Activated T-cell treated with anti-CD3 and anti-CD28 coated beads for 24 hours (primary cell): ENCODE measurements at regions not wholly inside any gene's neighbourhood (a gene's known extent, or its start where the extent isn't known, plus 50 kb on each side); places are given as distances from the start of the nearest gene placed in this dataset.

Experiments
- DNase-seq: peaks from one replicate; pipeline ENCODE4 v3.0.0-alpha.2; 2020; ENCODE audit warnings: low read depth

GRCh38 chr6:105646391-105646867, 243.5 kb upstream of the PREP start:
- DNase-seq: peak; percentile 27

- DNase-seq: no peak
Measured at GRCh38 chr6:105645958-105646357, 243.1 kb upstream of the PREP start.

- DNase-seq: no peak
Measured at GRCh38 chr6:105645156-105645555, 242.3 kb upstream of the PREP start.

GRCh38 chr6:105644691-105645090, 241.8 kb upstream of the PREP start:
- DNase-seq: no peak

GRCh38 chr6:105644073-105644489, 241.2 kb upstream of the PREP start:
- no peak for DNase-seq

GRCh38 chr6:105642708-105643107, 239.8 kb upstream of the PREP start:
- DNase-seq: no peak

- no peak for DNase-seq
Measured at GRCh38 chr6:105641504-105641903, 238.6 kb upstream of the PREP start.

- DNase-seq: no peak
Measured at GRCh38 chr6:105639124-105639523, 236.2 kb upstream of the PREP start.

- DNase-seq: no peak
Measured at GRCh38 chr6:105633814-105634213, 230.9 kb upstream of the PREP start.

GRCh38 chr6:105628156-105628860, 225.4 kb upstream of the PREP start:
- no peak for DNase-seq

- DNase-seq: no peak
Measured at GRCh38 chr6:105626295-105627158, 223.6 kb upstream of the PREP start.

- no peak for DNase-seq
Measured at GRCh38 chr6:105624021-105624420, 221.1 kb upstream of the PREP start.

GRCh38 chr6:105622226-105622625, 219.3 kb upstream of the PREP start:
- DNase-seq: no peak

GRCh38 chr6:105621564-105622175, 218.8 kb upstream of the PREP start:
- no peak for DNase-seq

- no peak for DNase-seq
Measured at GRCh38 chr6:105620878-105621277, 218.0 kb upstream of the PREP start.

- DNase-seq: no peak
Measured at GRCh38 chr6:105619971-105620741, 217.3 kb upstream of the PREP start.

- no peak for DNase-seq
Measured at GRCh38 chr6:105618247-105618646, 215.4 kb upstream of the PREP start.

- DNase-seq: no peak
Measured at GRCh38 chr6:105616521-105616920, 213.6 kb upstream of the PREP start.

GRCh38 chr6:105611606-105612005, 208.7 kb upstream of the PREP start:
- no peak for DNase-seq

- DNase-seq: no peak
Measured at GRCh38 chr6:105609375-105609991, 206.6 kb upstream of the PREP start.

- DNase-seq: no peak
Measured at GRCh38 chr6:105608711-105609374, 206.0 kb upstream of the PREP start.
